HepG2 (cell line): ENCODE measurements at regions not wholly inside any gene's neighbourhood (a gene's known extent, or its start where the extent isn't known, plus 50 kb on each side); places are given as distances from the start of the nearest gene placed in this dataset.

Source experiments
- EZH2 ChIP-seq: conservative IDR thresholded peaks from 2 replicates; pipeline ENCODE4 v1.6.1; 2012; ENCODE audit warnings: mild to moderate bottlenecking, low read depth, low read length, moderate library complexity
- HDAC2 ChIP-seq: sonication (generic); formaldehyde crosslinking; IDR thresholded peaks from 2 replicates; pipeline ENCODE4 v1.4.0; 2020; ENCODE audit warnings: missing genetic modification reagents
- MTA3 ChIP-seq: sonication (generic); formaldehyde crosslinking; IDR thresholded peaks from 2 replicates; pipeline ENCODE4 v1.4.0; 2020; ENCODE audit warnings: missing genetic modification reagents
- NFE2L1 ChIP-seq: sonication (generic); formaldehyde crosslinking; IDR thresholded peaks from 2 replicates; pipeline ENCODE4 v1.4.0; 2020; ENCODE audit warnings: missing genetic modification reagents, mild to moderate bottlenecking, borderline replicate concordance
- SIX4 ChIP-seq: sonication (generic); formaldehyde crosslinking; IDR thresholded peaks from 2 replicates; pipeline ENCODE4 v1.4.0; 2020; ENCODE audit warnings: missing genetic modification reagents
- ZNF547 ChIP-seq: sonication (generic); formaldehyde crosslinking; IDR thresholded peaks from 2 replicates; pipeline ENCODE4 v1.5.1; 2020; ENCODE audit warnings: mild to moderate bottlenecking, missing genetic modification reagents
- ZNF747 ChIP-seq: sonication (generic); formaldehyde crosslinking; IDR thresholded peaks from 2 replicates; pipeline ENCODE4 v1.8.1; 2023; ENCODE audit warnings: missing genetic modification reagents, mild to moderate bottlenecking, borderline replicate concordance
- TF ChIP-seq, protein P1 (sequence below): sonication (generic); formaldehyde crosslinking; IDR thresholded peaks from 2 replicates; pipeline ENCODE4 v1.4.0; 2020; ENCODE audit warnings: missing genetic modification reagents
- TF ChIP-seq, protein P2 (sequence below): sonication (generic); formaldehyde crosslinking; IDR thresholded peaks from 2 replicates; pipeline ENCODE4 v1.5.0; 2020; ENCODE audit warnings: mild to moderate bottlenecking, missing genetic modification reagents, moderate library complexity
- TF ChIP-seq, protein P3 (sequence below): sonication (generic); formaldehyde crosslinking; conservative IDR thresholded peaks from 2 replicates; pipeline ENCODE4 v1.4.0; 2020; ENCODE audit warnings: missing genetic modification reagents

DNA sequence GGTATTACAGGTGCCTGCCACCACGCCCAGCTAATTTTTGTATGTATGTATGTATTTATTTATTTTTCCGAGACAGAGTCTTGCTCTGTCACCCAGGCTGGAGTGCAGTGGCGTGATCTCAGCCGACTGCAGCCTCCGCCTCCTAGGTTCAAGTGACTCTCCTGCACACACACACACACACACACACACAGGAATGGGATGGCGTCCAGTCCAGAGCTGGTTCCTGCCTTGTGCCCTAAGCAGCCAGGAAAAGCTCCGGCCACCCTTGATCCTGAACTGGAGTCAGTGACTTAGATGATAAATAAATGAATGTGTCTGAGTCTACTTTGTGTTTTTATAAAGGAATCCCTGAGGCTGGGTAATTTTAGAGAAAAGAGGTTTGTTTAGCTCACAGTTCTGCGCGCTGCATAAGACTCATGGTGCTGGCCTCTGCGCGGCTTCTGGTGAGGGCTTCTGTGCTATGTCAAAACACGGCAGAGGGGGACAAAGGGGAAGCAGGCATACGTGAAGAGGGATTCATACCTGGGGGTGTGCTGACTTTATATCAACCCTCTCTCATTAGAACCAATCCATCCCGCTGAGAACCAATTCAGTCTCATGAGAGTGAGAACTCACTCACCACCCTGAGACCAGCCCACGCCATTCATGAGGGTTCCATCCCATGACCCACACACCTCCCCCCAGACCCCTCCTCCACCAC lies 59.7 kb upstream of the PHLPP1 start:
- TF ChIP-seq EZH2: no peak
- no peak for TF ChIP-seq NFE2L1 (CRISPR knock-in tag)
- TF ChIP-seq, protein P1, sequence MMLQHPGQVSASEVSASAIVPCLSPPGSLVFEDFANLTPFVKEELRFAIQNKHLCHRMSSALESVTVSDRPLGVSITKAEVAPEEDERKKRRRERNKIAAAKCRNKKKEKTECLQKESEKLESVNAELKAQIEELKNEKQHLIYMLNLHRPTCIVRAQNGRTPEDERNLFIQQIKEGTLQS (CRISPR knock-in tag): no peak
- TF ChIP-seq, protein P2, sequence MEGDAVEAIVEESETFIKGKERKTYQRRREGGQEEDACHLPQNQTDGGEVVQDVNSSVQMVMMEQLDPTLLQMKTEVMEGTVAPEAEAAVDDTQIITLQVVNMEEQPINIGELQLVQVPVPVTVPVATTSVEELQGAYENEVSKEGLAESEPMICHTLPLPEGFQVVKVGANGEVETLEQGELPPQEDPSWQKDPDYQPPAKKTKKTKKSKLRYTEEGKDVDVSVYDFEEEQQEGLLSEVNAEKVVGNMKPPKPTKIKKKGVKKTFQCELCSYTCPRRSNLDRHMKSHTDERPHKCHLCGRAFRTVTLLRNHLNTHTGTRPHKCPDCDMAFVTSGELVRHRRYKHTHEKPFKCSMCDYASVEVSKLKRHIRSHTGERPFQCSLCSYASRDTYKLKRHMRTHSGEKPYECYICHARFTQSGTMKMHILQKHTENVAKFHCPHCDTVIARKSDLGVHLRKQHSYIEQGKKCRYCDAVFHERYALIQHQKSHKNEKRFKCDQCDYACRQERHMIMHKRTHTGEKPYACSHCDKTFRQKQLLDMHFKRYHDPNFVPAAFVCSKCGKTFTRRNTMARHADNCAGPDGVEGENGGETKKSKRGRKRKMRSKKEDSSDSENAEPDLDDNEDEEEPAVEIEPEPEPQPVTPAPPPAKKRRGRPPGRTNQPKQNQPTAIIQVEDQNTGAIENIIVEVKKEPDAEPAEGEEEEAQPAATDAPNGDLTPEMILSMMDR (CRISPR knock-in tag): no peak
- TF ChIP-seq HDAC2 (CRISPR knock-in tag): no peak
- TF ChIP-seq ZNF747 (CRISPR knock-in tag): no peak
- TF ChIP-seq MTA3 (CRISPR knock-in tag): no peak
- TF ChIP-seq ZNF547 (CRISPR knock-in tag): no peak
- no peak for TF ChIP-seq SIX4 (CRISPR knock-in tag)
- TF ChIP-seq, protein P3, sequence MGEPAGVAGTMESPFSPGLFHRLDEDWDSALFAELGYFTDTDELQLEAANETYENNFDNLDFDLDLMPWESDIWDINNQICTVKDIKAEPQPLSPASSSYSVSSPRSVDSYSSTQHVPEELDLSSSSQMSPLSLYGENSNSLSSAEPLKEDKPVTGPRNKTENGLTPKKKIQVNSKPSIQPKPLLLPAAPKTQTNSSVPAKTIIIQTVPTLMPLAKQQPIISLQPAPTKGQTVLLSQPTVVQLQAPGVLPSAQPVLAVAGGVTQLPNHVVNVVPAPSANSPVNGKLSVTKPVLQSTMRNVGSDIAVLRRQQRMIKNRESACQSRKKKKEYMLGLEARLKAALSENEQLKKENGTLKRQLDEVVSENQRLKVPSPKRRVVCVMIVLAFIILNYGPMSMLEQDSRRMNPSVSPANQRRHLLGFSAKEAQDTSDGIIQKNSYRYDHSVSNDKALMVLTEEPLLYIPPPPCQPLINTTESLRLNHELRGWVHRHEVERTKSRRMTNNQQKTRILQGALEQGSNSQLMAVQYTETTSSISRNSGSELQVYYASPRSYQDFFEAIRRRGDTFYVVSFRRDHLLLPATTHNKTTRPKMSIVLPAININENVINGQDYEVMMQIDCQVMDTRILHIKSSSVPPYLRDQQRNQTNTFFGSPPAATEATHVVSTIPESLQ (CRISPR knock-in tag): no peak
